ENCODE measurements at regions not wholly inside any gene's neighbourhood (a gene's known extent, or its start where the extent isn't known, plus 50 kb on each side); places are given as distances from the start of the nearest gene placed in this dataset.

- H3K4me1 ChIP-seq (ENCODE audit: control insufficient read depth in 4 of 4, insufficient read depth in 4 of 4, low read length in 3 of 4): no peaks in the 10 kb centered on the region
- no peak overlapping the region for H3K9ac ChIP-seq (ENCODE audit: low read depth in 1 of 2, low read length in 2 of 2)
- 48% methylated on average over 4 of the region's 4 CpGs for WGBS
- DNase-seq (ENCODE audit: low spot score): no peak
- H3K27me3 ChIP-seq (ENCODE audit: control insufficient read depth in 4 of 4, insufficient read depth in 4 of 4, low read length in 3 of 4): no peaks in the 10 kb centered on the region
- H3K4me3 ChIP-seq (ENCODE audit: low read depth in 1 of 3, low read length in 3 of 3): no peak overlapping the region
- TF ChIP-seq RXRA (IDR thresholded peaks at IDR 0.05) (no peak), NR2F2 (IDR thresholded peaks at IDR 0.05) (no peak), FOXA2 (IDR thresholded peaks at IDR 0.05) (no peak), HNF4A (conservative IDR thresholded peaks at IDR 0.05) (no peak), RAD21 (IDR thresholded peaks at IDR 0.05) (no peak), CTCF (IDR thresholded peaks at IDR 0.05; ENCODE audit: low read depth, low read length, missing input control) (no peak), EGR1 (IDR thresholded peaks at IDR 0.05; ENCODE audit: low read depth in 2 of 2) (no peak), FOXA1 (IDR thresholded peaks at IDR 0.05) (no peak), YY1 (IDR thresholded peaks at IDR 0.05) (no peak), JUND (IDR thresholded peaks at IDR 0.05) (no peak), TAF1 (conservative IDR thresholded peaks at IDR 0.05) (no peak), GABPA (IDR thresholded peaks at IDR 0.05 in 1 of 2, conservative IDR thresholded peaks at IDR 0.05 in 1 of 2) (no peak), SP1 (IDR thresholded peaks at IDR 0.05) (no peak), HNF4G (IDR thresholded peaks at IDR 0.05) (no peak)
- TF ChIP-seq, protein P1, sequence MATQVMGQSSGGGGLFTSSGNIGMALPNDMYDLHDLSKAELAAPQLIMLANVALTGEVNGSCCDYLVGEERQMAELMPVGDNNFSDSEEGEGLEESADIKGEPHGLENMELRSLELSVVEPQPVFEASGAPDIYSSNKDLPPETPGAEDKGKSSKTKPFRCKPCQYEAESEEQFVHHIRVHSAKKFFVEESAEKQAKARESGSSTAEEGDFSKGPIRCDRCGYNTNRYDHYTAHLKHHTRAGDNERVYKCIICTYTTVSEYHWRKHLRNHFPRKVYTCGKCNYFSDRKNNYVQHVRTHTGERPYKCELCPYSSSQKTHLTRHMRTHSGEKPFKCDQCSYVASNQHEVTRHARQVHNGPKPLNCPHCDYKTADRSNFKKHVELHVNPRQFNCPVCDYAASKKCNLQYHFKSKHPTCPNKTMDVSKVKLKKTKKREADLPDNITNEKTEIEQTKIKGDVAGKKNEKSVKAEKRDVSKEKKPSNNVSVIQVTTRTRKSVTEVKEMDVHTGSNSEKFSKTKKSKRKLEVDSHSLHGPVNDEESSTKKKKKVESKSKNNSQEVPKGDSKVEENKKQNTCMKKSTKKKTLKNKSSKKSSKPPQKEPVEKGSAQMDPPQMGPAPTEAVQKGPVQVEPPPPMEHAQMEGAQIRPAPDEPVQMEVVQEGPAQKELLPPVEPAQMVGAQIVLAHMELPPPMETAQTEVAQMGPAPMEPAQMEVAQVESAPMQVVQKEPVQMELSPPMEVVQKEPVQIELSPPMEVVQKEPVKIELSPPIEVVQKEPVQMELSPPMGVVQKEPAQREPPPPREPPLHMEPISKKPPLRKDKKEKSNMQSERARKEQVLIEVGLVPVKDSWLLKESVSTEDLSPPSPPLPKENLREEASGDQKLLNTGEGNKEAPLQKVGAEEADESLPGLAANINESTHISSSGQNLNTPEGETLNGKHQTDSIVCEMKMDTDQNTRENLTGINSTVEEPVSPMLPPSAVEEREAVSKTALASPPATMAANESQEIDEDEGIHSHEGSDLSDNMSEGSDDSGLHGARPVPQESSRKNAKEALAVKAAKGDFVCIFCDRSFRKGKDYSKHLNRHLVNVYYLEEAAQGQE (IDR thresholded peaks at IDR 0.05): no peak
- TF ChIP-seq, protein P2, sequence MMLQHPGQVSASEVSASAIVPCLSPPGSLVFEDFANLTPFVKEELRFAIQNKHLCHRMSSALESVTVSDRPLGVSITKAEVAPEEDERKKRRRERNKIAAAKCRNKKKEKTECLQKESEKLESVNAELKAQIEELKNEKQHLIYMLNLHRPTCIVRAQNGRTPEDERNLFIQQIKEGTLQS (IDR thresholded peaks at IDR 0.05): no peak
- TF ChIP-seq, protein P3, sequence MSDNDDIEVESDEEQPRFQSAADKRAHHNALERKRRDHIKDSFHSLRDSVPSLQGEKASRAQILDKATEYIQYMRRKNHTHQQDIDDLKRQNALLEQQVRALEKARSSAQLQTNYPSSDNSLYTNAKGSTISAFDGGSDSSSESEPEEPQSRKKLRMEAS (IDR thresholded peaks at IDR 0.05): no peak
- TF ChIP-seq, protein P4, sequence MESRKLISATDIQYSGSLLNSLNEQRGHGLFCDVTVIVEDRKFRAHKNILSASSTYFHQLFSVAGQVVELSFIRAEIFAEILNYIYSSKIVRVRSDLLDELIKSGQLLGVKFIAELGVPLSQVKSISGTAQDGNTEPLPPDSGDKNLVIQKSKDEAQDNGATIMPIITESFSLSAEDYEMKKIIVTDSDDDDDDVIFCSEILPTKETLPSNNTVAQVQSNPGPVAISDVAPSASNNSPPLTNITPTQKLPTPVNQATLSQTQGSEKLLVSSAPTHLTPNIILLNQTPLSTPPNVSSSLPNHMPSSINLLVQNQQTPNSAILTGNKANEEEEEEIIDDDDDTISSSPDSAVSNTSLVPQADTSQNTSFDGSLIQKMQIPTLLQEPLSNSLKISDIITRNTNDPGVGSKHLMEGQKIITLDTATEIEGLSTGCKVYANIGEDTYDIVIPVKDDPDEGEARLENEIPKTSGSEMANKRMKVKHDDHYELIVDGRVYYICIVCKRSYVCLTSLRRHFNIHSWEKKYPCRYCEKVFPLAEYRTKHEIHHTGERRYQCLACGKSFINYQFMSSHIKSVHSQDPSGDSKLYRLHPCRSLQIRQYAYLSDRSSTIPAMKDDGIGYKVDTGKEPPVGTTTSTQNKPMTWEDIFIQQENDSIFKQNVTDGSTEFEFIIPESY (IDR thresholded peaks at IDR 0.05): no peak
- H3K27ac ChIP-seq (ENCODE audit: low read depth in 1 of 2, low read length in 2 of 2): no peak overlapping the region
- no peaks in the 10 kb centered on the region for H3K9me3 ChIP-seq (ENCODE audit: control insufficient read depth in 4 of 4, low read length in 3 of 4)
- H3K36me3 ChIP-seq (ENCODE audit: control insufficient read depth in 4 of 4, insufficient read depth in 3 of 4, low read depth in 1 of 4, low read length in 3 of 4): no peaks in the 10 kb centered on the region
Observed at GRCh38 chr9:7976167-7976755, 176.7 kb upstream of the DMAC1 start.
